Caco-2 (cell line): ENCODE measurements at regions not wholly inside any gene's neighbourhood (a gene's known extent, or its start where the extent isn't known, plus 50 kb on each side); places are given as distances from the start of the nearest gene placed in this dataset.

ENCODE experiments used
- BruUV-seq: library from RNA; stranded (reverse); fragments of 400-500 nt; replicated peaks from 2 replicates; lab custom pipeline; 2021; lab: Mats Ljungman, UMichigan
- CTCF ChIA-PET: fragments of 300-600 bp; sonication (Branson Sonifier 250); formaldehyde crosslinking; loops from one replicate; lab custom pipeline; 2022; ENCODE audit warnings: antibody characterized with exemption; lab: Charles Lee
- POLR2A ChIA-PET: fragments of 300-600 bp; sonication (Branson Sonifier 250); formaldehyde crosslinking; loops from one replicate; lab custom pipeline; 2022; ENCODE audit warnings: antibody characterized with exemption; lab: Charles Lee
- DNase-seq, 2 experiments: peaks; one replicate each; pipeline versions ENCODE4 v3.0.0 to v3.0.0-alpha.2; 2020 to 2022
- H3K27me3 ChIP-seq: replicated peaks from 2 replicates; pipeline ENCODE4 v1.6.0; 2011; ENCODE audit warnings: low read length; ENCODE audit not compliant: control insufficient read depth, insufficient read depth
- H3K36me3 ChIP-seq: 2 replicates; pipeline ENCODE4 v1.5.1; 2011; ENCODE audit warnings: low read length; ENCODE audit not compliant: control insufficient read depth, insufficient read depth
- H3K4me1 ChIP-seq: fragments of 250-450 bp; sonication (Bioruptor Pico); 2 replicates; pipeline ENCODE4 v1.5.1; 2020; ENCODE audit warnings: mild to moderate bottlenecking
- H3K4me3 ChIP-seq: 2 replicates; pipeline ENCODE4 v1.5.1; 2011; ENCODE audit warnings: low read depth, mild to moderate bottlenecking, control low read depth, low read length
- H3K9me3 ChIP-seq: fragments of 250-450 bp; sonication (Bioruptor Pico); 2 replicates; pipeline ENCODE4 v1.5.1; 2020; ENCODE audit warnings: mild to moderate bottlenecking, moderate library complexity
- H3K27ac Mint-ChIP-seq: one replicate; pipeline ENCODE4 v1.8.0; 2022; ENCODE audit warnings: mixed read lengths; ENCODE audit not compliant: unreplicated experiment
- H3K27me3 Mint-ChIP-seq: one replicate; pipeline ENCODE4 v1.8.0; 2022; ENCODE audit warnings: mixed read lengths; ENCODE audit not compliant: insufficient read depth, unreplicated experiment
- H3K36me3 Mint-ChIP-seq: one replicate; pipeline ENCODE4 v1.8.0; 2022; ENCODE audit warnings: mild to moderate bottlenecking, mixed read lengths; ENCODE audit not compliant: insufficient read depth, unreplicated experiment
- H3K4me1 Mint-ChIP-seq: one replicate; pipeline ENCODE4 v1.8.0; 2022; ENCODE audit warnings: low read depth, mixed read lengths; ENCODE audit not compliant: unreplicated experiment
- H3K4me3 Mint-ChIP-seq: one replicate; pipeline ENCODE4 v1.8.0; 2022; ENCODE audit warnings: mild to moderate bottlenecking, moderate library complexity, mixed read lengths; ENCODE audit not compliant: unreplicated experiment
- H3K9me3 Mint-ChIP-seq: one replicate; pipeline ENCODE4 v1.8.0; 2022; ENCODE audit warnings: mixed read lengths; ENCODE audit not compliant: unreplicated experiment
- CTCF ChIP-seq, 2 experiments: fragments of 200-600 bp in 1 of 2; IDR thresholded peaks; 1 replicate in 1 of 2; 2 replicates in 1 of 2; pipeline versions ENCODE4 v1.5.1 to v1.8.0; 2011 to 2022; ENCODE audit warnings: antibody characterized with exemption in 1 of 2, control low read depth in 1 of 2, inconsistent platforms in 1 of 2, low read depth in 1 of 2, low read length in 1 of 2, mild to moderate bottlenecking in 1 of 2, moderate library complexity in 1 of 2; ENCODE audit not compliant: insufficient read depth in 1 of 2, severe bottlenecking in 1 of 2, unreplicated experiment in 1 of 2
- intact Hi-C: fragments of 100-400 bp; cut with micrococcal nuclease; formaldehyde crosslinking; loops from one replicate; pipeline ENCODE4 v1.10.0; 2022; ENCODE audit not compliant: unreplicated experiment

- no peak overlapping the region for H3K4me3 ChIP-seq
- H3K9me3 ChIP-seq: no peaks in the 10 kb centered on the region
- H3K4me1 ChIP-seq: no peaks in the 10 kb centered on the region
- intact Hi-C loops: no loop called here
- Mint-ChIP-seq H3K36me3 (no peaks in the 10 kb centered on the region), H3K27me3 (peaks cover 4% of the 10 kb centered on the region), H3K27ac (no peak overlapping the region), H3K9me3 (no peaks in the 10 kb centered on the region), H3K4me3 (no peak overlapping the region), H3K4me1 (no peaks in the 10 kb centered on the region)
- POLR2A ChIA-PET: no interaction called here
- no peaks in the 10 kb centered on the region for H3K36me3 ChIP-seq
- H3K27me3 ChIP-seq: no peaks in the 10 kb centered on the region
- no TSS peak for BruUV-seq
- no peak for TF ChIP-seq CTCF (IDR thresholded peaks at IDR 0.05; ENCODE audit: insufficient read depth in 1 of 2, low read depth in 1 of 2, low read length in 1 of 2, severe bottlenecking in 1 of 2, unreplicated experiment in 1 of 2)
- DNase-seq: no peak
- CTCF ChIA-PET: no interaction called here
Measured at GRCh38 chr19:31881988-31882387, 463.4 kb upstream of the ZNF507 start.

- Mint-ChIP-seq H3K27ac (no peak overlapping the region), H3K9me3 (no peaks in the 10 kb centered on the region), H3K36me3 (no peaks in the 10 kb centered on the region), H3K27me3 (peaks cover 8% of the 10 kb centered on the region), H3K4me1 (no peaks in the 10 kb centered on the region), H3K4me3 (no peak overlapping the region)
- ChIA-PET CTCF (no interaction called here), POLR2A (no interaction called here)
- no TSS peak for BruUV-seq
- no peaks in the 10 kb centered on the region for H3K27me3 ChIP-seq
- no peaks in the 10 kb centered on the region for H3K36me3 ChIP-seq
- no peak overlapping the region for H3K4me3 ChIP-seq
- DNase-seq: no peak
- TF ChIP-seq CTCF (IDR thresholded peaks at IDR 0.05; ENCODE audit: insufficient read depth in 1 of 2, low read depth in 1 of 2, low read length in 1 of 2, severe bottlenecking in 1 of 2, unreplicated experiment in 1 of 2): no peak
- intact Hi-C loops: no loop called here
- H3K9me3 ChIP-seq: no peaks in the 10 kb centered on the region
- H3K4me1 ChIP-seq: no peaks in the 10 kb centered on the region
Measured at GRCh38 chr19:31882709-31883108, 462.7 kb upstream of the ZNF507 start.

GRCh38 chr19:31883296-31883990 lies 462.0 kb upstream of the ZNF507 start:
- CTCF ChIA-PET: no interaction called here
- Histone ChIP-seq H3K27me3 (no peaks in the 10 kb centered on the region), H3K36me3 (no peaks in the 10 kb centered on the region), H3K4me1 (no peaks in the 10 kb centered on the region), H3K4me3 (no peak overlapping the region), H3K9me3 (no peaks in the 10 kb centered on the region)
- BruUV-seq: no TSS peak
- peaks cover 8% of the 10 kb centered on the region for H3K27me3 Mint-ChIP-seq
- H3K27ac Mint-ChIP-seq: no peak overlapping the region
- H3K36me3 Mint-ChIP-seq: no peaks in the 10 kb centered on the region
- intact Hi-C loops: no loop called here
- H3K9me3 Mint-ChIP-seq: no peaks in the 10 kb centered on the region
- POLR2A ChIA-PET: no interaction called here
- TF ChIP-seq CTCF (IDR thresholded peaks at IDR 0.05; ENCODE audit: insufficient read depth in 1 of 2, low read depth in 1 of 2, low read length in 1 of 2, severe bottlenecking in 1 of 2, unreplicated experiment in 1 of 2): no peak
- no peaks in the 10 kb centered on the region for H3K4me1 Mint-ChIP-seq
- DNase-seq: no peak
- no peak overlapping the region for H3K4me3 Mint-ChIP-seq
